SK-N-SH (cell line): ENCODE measurements at regions not wholly inside any gene's neighbourhood (a gene's known extent, or its start where the extent isn't known, plus 50 kb on each side); places are given as distances from the start of the nearest gene placed in this dataset.

Experiments
- CTCF ChIA-PET: fragments of 300-600, 350-600 bp; formaldehyde crosslinking; extraction: SDS; loops from one replicate; lab custom pipeline; 2021; lab: Yijun Ruan, JAX
- POLR2A ChIA-PET: fragments of 350-600 bp; sonication (Branson Sonifier 250); formaldehyde crosslinking; extraction: SDS; loops from one replicate; lab custom pipeline; 2020; ENCODE audit warnings: antibody characterized with exemption, inconsistent platforms; lab: Yijun Ruan, JAX
- DNase-seq: peaks from one replicate; pipeline ENCODE4 v3.0.0; 2012
- H2AFZ ChIP-seq: fragments of 200-600 bp; sonication (generic); 2 replicates; pipeline ENCODE4 v1.8.1; 2016; ENCODE audit warnings: antibody characterized with exemption, mild to moderate bottlenecking, low read depth
- H3F3A ChIP-seq: fragments of 200-600 bp; sonication (generic); replicated peaks from 2 replicates; pipeline ENCODE3; 2016; ENCODE audit warnings: antibody characterized with exemption, mild to moderate bottlenecking; ENCODE audit not compliant: insufficient read depth
- H3K27ac ChIP-seq, 2 experiments: fragments of 200-500 bp in 1 of 2; fragments of 200-600 bp in 1 of 2; sonication (Bioruptor generic) in 1 of 2; sonication (generic), shearing (Covaris generic) in 1 of 2; 2 replicates each; pipeline versions ENCODE4 v1.5.1 to v1.6.1; 2014 to 2016; ENCODE audit warnings: low read depth in 2 of 2, inconsistent platforms in 1 of 2, low read length in 1 of 2, mild to moderate bottlenecking in 1 of 2, mixed read lengths in 1 of 2
- H3K27me3 ChIP-seq: fragments of 200-600 bp; sonication (generic), shearing (Covaris generic); 2 replicates; pipeline ENCODE4 v1.6.1; 2016; ENCODE audit warnings: mixed run types; ENCODE audit not compliant: insufficient read depth
- H3K36me3 ChIP-seq, 2 experiments: fragments of 200-500 bp in 1 of 2; fragments of 200-600 bp in 1 of 2; sonication (Bioruptor generic) in 1 of 2; sonication (generic) in 1 of 2; replicated peaks in 1 of 2; 2 replicates each; pipeline versions ENCODE3 to v1.5.1; 2014 to 2016; ENCODE audit warnings: low read length in 1 of 2, mild to moderate bottlenecking in 1 of 2; ENCODE audit not compliant: insufficient read depth in 2 of 2, control insufficient read depth in 1 of 2
- H3K4me1 ChIP-seq, 2 experiments: fragments of 200-500 bp in 1 of 2; fragments of 200-600 bp in 1 of 2; sonication (Bioruptor generic) in 1 of 2; sonication (generic), shearing (Covaris generic) in 1 of 2; 2 replicates each; pipeline versions ENCODE4 v1.5.1 to v1.6.1; 2014 to 2016; ENCODE audit warnings: low read depth in 1 of 2, low read length in 1 of 2, mixed run types in 1 of 2; ENCODE audit not compliant: insufficient read depth in 2 of 2, control insufficient read depth in 1 of 2
- H3K4me2 ChIP-seq: fragments of 200-600 bp; sonication (generic), shearing (Covaris generic); 2 replicates; pipeline ENCODE4 v1.6.1; 2017; ENCODE audit warnings: mixed run types
- H3K4me3 ChIP-seq, 2 experiments: fragments of 200-500 bp in 1 of 2; fragments of 200-600 bp in 1 of 2; sonication (Bioruptor generic) in 1 of 2; sonication (generic), shearing (Covaris generic) in 1 of 2; 2 replicates each; pipeline versions ENCODE4 v1.5.1 to v1.8.1; 2014 to 2016; ENCODE audit warnings: low read depth in 2 of 2, inconsistent platforms in 1 of 2, low read length in 1 of 2, mild to moderate bottlenecking in 1 of 2, mixed read lengths in 1 of 2, moderate library complexity in 1 of 2
- H3K79me2 ChIP-seq: fragments of 200-600 bp; sonication (generic); 2 replicates; pipeline ENCODE4 v1.8.1; 2017; ENCODE audit warnings: mild to moderate bottlenecking; ENCODE audit not compliant: insufficient read depth
- H3K9ac ChIP-seq: fragments of 200-600 bp; sonication (generic); 2 replicates; pipeline ENCODE4 v1.6.1; 2017; ENCODE audit warnings: mixed run types
- H3K9me2 ChIP-seq: fragments of 200-600 bp; sonication (generic); 2 replicates; pipeline ENCODE4 v1.6.1; 2017; ENCODE audit warnings: mixed run types
- H3K9me3 ChIP-seq: fragments of 200-600 bp; sonication (generic); 2 replicates; pipeline ENCODE4 v1.6.1; 2017; ENCODE audit warnings: mixed run types, mild to moderate bottlenecking, moderate library complexity
- H4K20me1 ChIP-seq: fragments of 200-600 bp; sonication (generic); 2 replicates; pipeline ENCODE4 v1.6.1; 2017; ENCODE audit warnings: mild to moderate bottlenecking, mixed run types; ENCODE audit not compliant: insufficient read depth
- EP300 ChIP-seq, 2 experiments: IDR thresholded peaks; 2 replicates each; pipeline versions ENCODE4 v1.4.0 to v1.6.1; 2012; ENCODE audit warnings: borderline replicate concordance in 1 of 2, low read depth in 1 of 2, low read length in 1 of 2
- FOSL2 ChIP-seq: IDR thresholded peaks from 2 replicates; pipeline ENCODE4 v1.4.0; 2012; ENCODE audit warnings: low read depth, mild to moderate bottlenecking, moderate library complexity, borderline replicate concordance
- FOXM1 ChIP-seq: IDR thresholded peaks from 2 replicates; pipeline ENCODE4 v1.4.0; 2012; ENCODE audit warnings: low read depth, mild to moderate bottlenecking
- GABPA ChIP-seq: IDR thresholded peaks from 2 replicates; pipeline ENCODE4 v1.4.0; 2012; ENCODE audit warnings: low read depth, mild to moderate bottlenecking
- GATA2 ChIP-seq: sonication (generic); formaldehyde crosslinking; IDR thresholded peaks from 2 replicates; pipeline ENCODE4 v1.5.0; 2020; ENCODE audit warnings: mild to moderate bottlenecking, missing genetic modification reagents
- IRF3 ChIP-seq: fragments of 150-350 bp; IDR thresholded peaks from 2 replicates; pipeline ENCODE4 v1.6.1; 2016; ENCODE audit warnings: mild to moderate bottlenecking, low read depth, low read length
- MXI1 ChIP-seq: IDR thresholded peaks from 2 replicates; pipeline ENCODE4 v1.6.1; 2012; ENCODE audit warnings: mild to moderate bottlenecking, low read depth, low read length, improper control_type of control experiment
- NFIC ChIP-seq: IDR thresholded peaks from 2 replicates; pipeline ENCODE4 v1.4.0; 2012; ENCODE audit warnings: borderline replicate concordance
- RAD21 ChIP-seq: IDR thresholded peaks from 2 replicates; pipeline ENCODE4 v1.6.1; 2012; ENCODE audit warnings: mild to moderate bottlenecking, low read length
- RCOR1 ChIP-seq: fragments of 150-350 bp; IDR thresholded peaks from 2 replicates; pipeline ENCODE4 v1.6.1; 2017; ENCODE audit warnings: antibody characterized with exemption, low read length
- SIN3A ChIP-seq: IDR thresholded peaks from 2 replicates; pipeline ENCODE4 v1.6.1; 2012; ENCODE audit warnings: low read depth, mild to moderate bottlenecking, low read length, moderate library complexity, borderline replicate concordance
- SMC3 ChIP-seq: IDR thresholded peaks from 2 replicates; pipeline ENCODE4 v1.6.1; 2012; ENCODE audit warnings: low read depth, low read length, improper control_type of control experiment
- TEAD4 ChIP-seq: IDR thresholded peaks from 2 replicates; pipeline ENCODE4 v1.4.0; 2012; ENCODE audit warnings: mild to moderate bottlenecking, borderline replicate concordance; ENCODE audit not compliant: insufficient read depth
- USF2 ChIP-seq: fragments of 150-350 bp; IDR thresholded peaks from 2 replicates; pipeline ENCODE4 v1.6.1; 2017; ENCODE audit warnings: antibody characterized with exemption, low read length, low read depth, borderline replicate concordance
- ZBTB33 ChIP-seq: IDR thresholded peaks from 2 replicates; pipeline ENCODE4 v1.4.0; 2012; ENCODE audit warnings: low read depth, borderline replicate concordance
- WGBS: methylation state at CpG from one replicate; pipeline ENCODE4 v1.1.6; 2017; ENCODE audit warnings: low lambda C conversion rate; 5-methylcytosine and 5-hydroxymethylcytosine counted together
- TF ChIP-seq, protein P1 (sequence below): IDR thresholded peaks from 2 replicates; pipeline ENCODE4; 2012
- TF ChIP-seq, protein P2 (sequence below): IDR thresholded peaks from 2 replicates; pipeline ENCODE4 v1.6.1; 2012; ENCODE audit warnings: mild to moderate bottlenecking, low read depth, low read length, moderate library complexity

DNA sequence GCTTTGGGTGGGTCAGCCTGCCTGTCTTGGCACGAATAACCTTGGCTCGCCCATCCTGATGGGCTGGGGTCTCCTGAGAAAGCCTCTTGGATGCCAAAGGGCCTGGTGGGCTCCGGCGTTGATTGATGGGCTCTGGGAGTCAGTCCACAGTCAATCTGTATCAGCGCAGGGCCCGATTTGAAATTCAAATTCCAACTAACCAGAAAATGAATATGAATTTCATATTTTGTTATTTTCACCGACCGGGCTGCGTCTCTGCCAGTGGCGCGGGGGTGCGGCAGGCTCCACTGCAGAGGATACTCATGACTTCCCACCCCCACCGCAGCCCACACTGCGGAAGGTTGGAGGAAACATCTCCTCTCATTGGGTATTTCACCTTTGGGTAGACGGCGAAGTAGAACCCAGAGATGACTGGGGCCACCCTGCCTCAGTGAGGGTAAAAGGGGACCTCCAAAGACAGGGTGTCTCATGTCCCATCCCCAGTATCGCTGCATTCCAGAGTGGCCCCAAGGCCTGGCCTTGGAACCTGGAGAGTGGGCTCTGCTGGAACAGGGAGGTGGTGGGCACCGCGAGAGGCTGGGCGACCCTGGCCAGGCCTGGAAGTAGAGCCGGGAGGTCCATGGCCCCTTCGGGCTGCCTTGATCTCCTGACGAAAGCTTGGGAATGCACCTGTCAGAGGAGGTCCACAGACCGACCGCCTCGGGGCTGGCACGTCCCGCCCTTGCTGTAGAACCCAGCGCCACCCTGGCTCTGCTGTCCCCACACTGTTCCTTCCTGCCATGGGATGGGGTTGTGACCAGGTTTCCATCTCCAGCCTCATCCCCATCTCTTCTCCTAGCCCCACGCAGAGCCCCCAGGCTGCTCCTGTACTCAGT is 54.8 kb upstream of the SORCS2 start:
- Histone ChIP-seq H3F3A (peaks cover 18% of the 10 kb centered on the region), H3K4me1 (peaks cover 0 to 23% of the 10 kb centered on the region in 2 experiments; a peak in 1 of 4 replicates), H3K4me3 (no peak overlapping the region), H3K4me2 (no peak overlapping the region), H2AFZ (no peak overlapping the region)
- CTCF ChIA-PET: no interaction called here
- WGBS: 84% methylated on average over 20 of the region's 30 CpGs
- no peak for DNase-seq
- TF ChIP-seq USF2: no peak
- TF ChIP-seq, all 33 proteins: peak for 0
- Histone ChIP-seq H4K20me1 (no peaks in the 10 kb centered on the region), H3K79me2 (no peaks in the 10 kb centered on the region), H3K27ac (no peak overlapping the region), H3K9me2 (no peaks in the 10 kb centered on the region), H3K36me3 (no peaks in the 10 kb centered on the region), H3K9ac (no peak overlapping the region), H3K9me3 (no peaks in the 10 kb centered on the region), H3K27me3 (no peaks in the 10 kb centered on the region)
- POLR2A ChIA-PET: no interaction called here

DNA sequence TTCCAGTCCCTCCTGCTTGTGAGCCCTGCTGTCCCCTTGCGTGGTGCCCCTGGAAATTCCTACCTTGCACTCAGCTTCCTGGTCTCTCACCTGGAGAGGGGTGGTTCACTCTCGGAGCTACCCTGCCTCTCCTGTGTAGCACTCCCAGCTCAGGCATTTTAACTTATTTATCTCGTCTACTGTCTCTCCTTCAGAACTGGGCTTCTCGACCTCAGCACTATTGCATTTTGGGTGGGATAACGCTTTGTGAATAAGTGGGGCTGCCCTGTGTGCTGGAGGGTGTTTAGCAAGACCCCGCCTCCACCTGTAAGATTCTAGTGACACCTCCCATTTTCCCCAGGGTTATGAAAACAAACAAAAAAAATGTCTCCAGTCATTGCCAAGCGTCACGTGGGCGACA is 56.0 kb upstream of the SORCS2 start:
- no peak overlapping the region for H2AFZ ChIP-seq
- H3K9ac ChIP-seq: no peak overlapping the region
- H3K27ac ChIP-seq: no peak overlapping the region
- WGBS: 87% methylated on average over 9 of the region's 9 CpGs
- no peaks in the 10 kb centered on the region for H3K36me3 ChIP-seq
- POLR2A ChIA-PET: no interaction called here
- H3K9me2 ChIP-seq: no peaks in the 10 kb centered on the region
- H3K4me2 ChIP-seq: no peak overlapping the region
- H3K9me3 ChIP-seq: no peaks in the 10 kb centered on the region
- CTCF ChIA-PET: interaction anchor here (1.1 kb wide), 1 partner anchor 11 kb away, joined by 3 read pairs; no protein-coding TSS in a partner anchor
- no peak overlapping the region for H3K4me3 ChIP-seq
- H3F3A ChIP-seq: peaks cover 18% of the 10 kb centered on the region
- H3K27me3 ChIP-seq: no peaks in the 10 kb centered on the region
- no peaks in the 10 kb centered on the region for H4K20me1 ChIP-seq
- H3K79me2 ChIP-seq: no peaks in the 10 kb centered on the region
- peaks cover 0 to 23% of the 10 kb centered on the region in 2 experiments; a peak in 1 of 4 replicates for H3K4me1 ChIP-seq
- DNase-seq: no peak
- TF ChIP-seq GATA2 (CRISPR knock-in tag) (no peak), FOXM1 (no peak), MXI1 (no peak), IRF3 (no peak), ZBTB33 (no peak), SMC3 (no peak), FOSL2 (no peak), TEAD4 (no peak), GABPA (no peak), RAD21 (no peak), EP300 (IDR thresholded peaks at IDR 0.05; ENCODE audit: borderline replicate concordance in 1 of 2, low read depth in 1 of 2, low read length in 1 of 2) (no peak), SIN3A (no peak), RCOR1 (no peak), NFIC (no peak)
- TF ChIP-seq, protein P1, sequence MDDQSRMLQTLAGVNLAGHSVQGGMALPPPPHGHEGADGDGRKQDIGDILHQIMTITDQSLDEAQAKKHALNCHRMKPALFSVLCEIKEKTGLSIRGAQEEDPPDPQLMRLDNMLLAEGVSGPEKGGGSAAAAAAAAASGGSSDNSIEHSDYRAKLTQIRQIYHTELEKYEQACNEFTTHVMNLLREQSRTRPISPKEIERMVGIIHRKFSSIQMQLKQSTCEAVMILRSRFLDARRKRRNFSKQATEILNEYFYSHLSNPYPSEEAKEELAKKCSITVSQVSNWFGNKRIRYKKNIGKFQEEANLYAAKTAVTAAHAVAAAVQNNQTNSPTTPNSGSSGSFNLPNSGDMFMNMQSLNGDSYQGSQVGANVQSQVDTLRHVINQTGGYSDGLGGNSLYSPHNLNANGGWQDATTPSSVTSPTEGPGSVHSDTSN: no peak
- TF ChIP-seq, protein P2, sequence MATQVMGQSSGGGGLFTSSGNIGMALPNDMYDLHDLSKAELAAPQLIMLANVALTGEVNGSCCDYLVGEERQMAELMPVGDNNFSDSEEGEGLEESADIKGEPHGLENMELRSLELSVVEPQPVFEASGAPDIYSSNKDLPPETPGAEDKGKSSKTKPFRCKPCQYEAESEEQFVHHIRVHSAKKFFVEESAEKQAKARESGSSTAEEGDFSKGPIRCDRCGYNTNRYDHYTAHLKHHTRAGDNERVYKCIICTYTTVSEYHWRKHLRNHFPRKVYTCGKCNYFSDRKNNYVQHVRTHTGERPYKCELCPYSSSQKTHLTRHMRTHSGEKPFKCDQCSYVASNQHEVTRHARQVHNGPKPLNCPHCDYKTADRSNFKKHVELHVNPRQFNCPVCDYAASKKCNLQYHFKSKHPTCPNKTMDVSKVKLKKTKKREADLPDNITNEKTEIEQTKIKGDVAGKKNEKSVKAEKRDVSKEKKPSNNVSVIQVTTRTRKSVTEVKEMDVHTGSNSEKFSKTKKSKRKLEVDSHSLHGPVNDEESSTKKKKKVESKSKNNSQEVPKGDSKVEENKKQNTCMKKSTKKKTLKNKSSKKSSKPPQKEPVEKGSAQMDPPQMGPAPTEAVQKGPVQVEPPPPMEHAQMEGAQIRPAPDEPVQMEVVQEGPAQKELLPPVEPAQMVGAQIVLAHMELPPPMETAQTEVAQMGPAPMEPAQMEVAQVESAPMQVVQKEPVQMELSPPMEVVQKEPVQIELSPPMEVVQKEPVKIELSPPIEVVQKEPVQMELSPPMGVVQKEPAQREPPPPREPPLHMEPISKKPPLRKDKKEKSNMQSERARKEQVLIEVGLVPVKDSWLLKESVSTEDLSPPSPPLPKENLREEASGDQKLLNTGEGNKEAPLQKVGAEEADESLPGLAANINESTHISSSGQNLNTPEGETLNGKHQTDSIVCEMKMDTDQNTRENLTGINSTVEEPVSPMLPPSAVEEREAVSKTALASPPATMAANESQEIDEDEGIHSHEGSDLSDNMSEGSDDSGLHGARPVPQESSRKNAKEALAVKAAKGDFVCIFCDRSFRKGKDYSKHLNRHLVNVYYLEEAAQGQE: no peak
